ENCODE measurements at regions not wholly inside any gene's neighbourhood (a gene's known extent, or its start where the extent isn't known, plus 50 kb on each side); places are given as distances from the start of the nearest gene placed in this dataset.

GRCh38 chr5:124262470-124262869, 484.0 kb downstream of the ZNF608 start:
- Histone ChIP-seq H3K4me3 (ENCODE audit: extremely low read depth in 1 of 4, insufficient read depth in 2 of 4, low read depth in 3 of 4, low read length in 4 of 4) (peak overlapping the region in 1 of 4 experiments; percentile 16; a peak in 1 of 8 replicates), H3K9me3 (ENCODE audit: insufficient read depth in 2 of 2, low read depth in 1 of 2, low read length in 1 of 2) (no peaks in the 10 kb centered on the region; a peak in 1 of 4 replicates), H3K4me1 (replicated peaks in 1 of 4; ENCODE audit: control insufficient read depth in 3 of 4, insufficient read depth in 4 of 4, low read length in 3 of 4) (peaks cover 1 to 20% (median 17%) of the 10 kb centered on the region in 4 experiments; a peak in 5 of 7 replicates), H3K18ac (ENCODE audit: extremely low read depth, low read length) (no peak overlapping the region), H3K79me1 (ENCODE audit: low read depth, low read length) (no peaks in the 10 kb centered on the region), H3K36me3 (ENCODE audit: control insufficient read depth in 2 of 4, insufficient read depth in 4 of 4, low read length in 3 of 4) (no peaks in the 10 kb centered on the region), H3K4ac (replicated peaks; ENCODE audit: insufficient read length, low read depth, low read length) (no peak overlapping the region), H3K14ac (ENCODE audit: insufficient read length) (no peak overlapping the region), H3K56ac (replicated peaks; ENCODE audit: insufficient read length, low read depth, low read length) (no peak overlapping the region), H2BK20ac (ENCODE audit: low read length) (peak overlapping the region; percentile 56; the same call in 1 of the 2 replicates), H2BK5ac (ENCODE audit: low read depth, low read length) (no peak overlapping the region), H2BK15ac (ENCODE audit: low read length) (no peak overlapping the region), H4K8ac (ENCODE audit: extremely low read depth, insufficient read depth, low read length) (no peak overlapping the region), H3K23ac (ENCODE audit: insufficient read length) (no peak overlapping the region), H4K91ac (replicated peaks; ENCODE audit: insufficient read length, low read length) (no peak overlapping the region), H4K5ac (ENCODE audit: insufficient read length, low read depth, low read length) (no peak overlapping the region), H2AK5ac (ENCODE audit: low read depth, low read length) (no peak overlapping the region), H2BK120ac (replicated peaks; ENCODE audit: low read depth, low read length) (no peak overlapping the region), H3K9ac (replicated peaks in 1 of 4; ENCODE audit: extremely low read depth in 1 of 4, low read depth in 3 of 4, low read length in 3 of 4) (no peak overlapping the region), H4K20me1 (replicated peaks in 1 of 2; ENCODE audit: control insufficient read depth in 1 of 2, insufficient read depth in 2 of 2, low read length in 2 of 2) (no peaks in the 10 kb centered on the region), H3K4me2 (ENCODE audit: insufficient read depth in 1 of 2, low read depth in 2 of 2, low read length in 2 of 2) (peak overlapping the region; percentile 7 to 33; a peak in 1 of 4 replicates), H2AFZ (ENCODE audit: low read length) (no peak overlapping the region), H3K27ac (ENCODE audit: low read depth, low read length) (no peak overlapping the region), H2BK12ac (ENCODE audit: low read depth, low read length) (no peak overlapping the region), H3K27me3 (replicated peaks in 1 of 4; ENCODE audit: control insufficient read depth in 3 of 4, extremely low read depth in 1 of 4, insufficient read depth in 3 of 4, low read length in 3 of 4) (no peaks in the 10 kb centered on the region), H3K23me2 (ENCODE audit: low read depth, low read length) (no peaks in the 10 kb centered on the region), H3K79me2 (ENCODE audit: control insufficient read depth in 1 of 2, insufficient read depth in 2 of 2, low read length in 2 of 2) (no peaks in the 10 kb centered on the region)
- peak in 1 of 2 experiments; percentile 5 for DNase-seq (ENCODE audit: low read depth in 1 of 2, low spot score in 2 of 2)
- POLR2A ChIA-PET (ENCODE audit: partially characterized antibody) = interaction anchor here (2.1 kb wide), 1 partner anchor 27 kb away, joined by 4 read pairs; no protein-coding TSS in a partner anchor
- CTCF ChIA-PET (ENCODE audit: partially characterized antibody) = interaction anchor here (0.7 kb wide), 1 partner anchor 30 kb away, joined by 3 read pairs; no protein-coding TSS in a partner anchor
- TF ChIP-seq SP4 (IDR thresholded peaks at IDR 0.05; ENCODE audit: low read length) (no peak), TCF12 (IDR thresholded peaks at IDR 0.05; ENCODE audit: low read depth, low read length) (no peak), NANOG (IDR thresholded peaks at IDR 0.05; ENCODE audit: insufficient read depth, low read depth, low read length, poor library complexity, severe bottlenecking) (no peak), TEAD4 (IDR thresholded peaks at IDR 0.05; ENCODE audit: low read depth, low read length) (no peak), FOSL1 (IDR thresholded peaks at IDR 0.05; ENCODE audit: insufficient read depth, low read depth, low read length) (no peak), SAP30 (IDR thresholded peaks at IDR 0.05; ENCODE audit: insufficient read depth, insufficient replicate concordance, low read length) (no peak), CHD1 (IDR thresholded peaks at IDR 0.05; ENCODE audit: low read depth, low read length) (no peak), RXRA (IDR thresholded peaks at IDR 0.05; ENCODE audit: insufficient read depth, low read depth, low read length) (no peak)
- 18% methylated on average over 6 of the region's 6 CpGs; no CpG with 5 or more reads in 1 of the 2 experiments for WGBS, 2 experiments (ENCODE audit: extremely low coverage in 1 of 2, insufficient coverage in 1 of 2, insufficient read length in 1 of 2, insufficient replicate concordance in 2 of 2, low coverage in 1 of 2, low lambda C conversion rate in 2 of 2, missing lambda C conversion rate in 1 of 2)
- FAIRE-seq = no peak

Measured in H1 (cell line).